Activated CD8-positive, alpha-beta memory T cell treated with anti-CD3 and anti-CD28 coated beads for 24 hours (primary cell): ENCODE measurements at regions not wholly inside any gene's neighbourhood (a gene's known extent, or its start where the extent isn't known, plus 50 kb on each side); places are given as distances from the start of the nearest gene placed in this dataset.
"Not testable (repeated sequence)": the region's sequence is repeated elsewhere in the genome, so short reads cannot be mapped to it uniquely, and the experiment has no call there.

Experiments used
- DNase-seq: peaks from one replicate; pipeline ENCODE4 v3.0.0-alpha.2; 2020

GRCh38 chr7:136527554-136527953 is 340.9 kb upstream of the CHRM2 start:
- no peak for DNase-seq

- DNase-seq: no peak
Measured at GRCh38 chr7:136526408-136527105, 341.9 kb upstream of the CHRM2 start.

GRCh38 chr7:136523571-136523970 is 344.9 kb upstream of the CHRM2 start:
- DNase-seq: no peak

GRCh38 chr7:136517971-136518370 is 350.5 kb upstream of the CHRM2 start:
- DNase-seq: no peak

- DNase-seq: no peak
Measured at GRCh38 chr7:136514776-136515175, 353.7 kb upstream of the CHRM2 start.

GRCh38 chr7:136513744-136514143 is 354.7 kb upstream of the CHRM2 start:
- DNase-seq: no peak

GRCh38 chr7:136509466-136509865 is 359.0 kb upstream of the CHRM2 start:
- no peak for DNase-seq

GRCh38 chr7:136502162-136502561 is 366.3 kb upstream of the CHRM2 start:
- no peak for DNase-seq

GRCh38 chr7:136501151-136501550 is 367.3 kb upstream of the CHRM2 start:
- DNase-seq: no peak

GRCh38 chr7:136496551-136496950 is 371.9 kb upstream of the CHRM2 start:
- DNase-seq: no peak

- no peak for DNase-seq
Measured at GRCh38 chr7:136495081-136495480, 373.4 kb upstream of the CHRM2 start.

GRCh38 chr7:136492366-136492765 is 376.1 kb upstream of the CHRM2 start:
- no peak for DNase-seq

- no peak for DNase-seq
Measured at GRCh38 chr7:136489808-136490207, 378.6 kb upstream of the CHRM2 start.

- DNase-seq: no peak
Measured at GRCh38 chr7:136480901-136481300, 387.6 kb upstream of the CHRM2 start.

- DNase-seq: no peak
Measured at GRCh38 chr7:136479922-136480321, 388.5 kb upstream of the CHRM2 start.

GRCh38 chr7:136470179-136470578 is 398.3 kb upstream of the CHRM2 start:
- no peak for DNase-seq

- DNase-seq: no peak
Measured at GRCh38 chr7:136452949-136453348, 415.5 kb upstream of the CHRM2 start.

- DNase-seq: no peak
Measured at GRCh38 chr7:136446751-136447150, 421.7 kb upstream of the CHRM2 start.

- DNase-seq: no peak
Measured at GRCh38 chr7:136441835-136442234, 426.6 kb upstream of the CHRM2 start.

- DNase-seq: not testable (repeated sequence)
Measured at GRCh38 chr7:136431736-136432135, 436.7 kb upstream of the CHRM2 start.

- no peak for DNase-seq
Measured at GRCh38 chr7:136424058-136424457, 444.4 kb upstream of the CHRM2 start.

- DNase-seq: not testable (repeated sequence)
Measured at GRCh38 chr7:136419740-136420139, 442.6 kb upstream of the MTPN start.

GRCh38 chr7:136412952-136413351 is 435.8 kb upstream of the MTPN start:
- no peak for DNase-seq

- DNase-seq: no peak
Measured at GRCh38 chr7:136405931-136406777, 429.0 kb upstream of the MTPN start.
